ENCODE measurements at regions not wholly inside any gene's neighbourhood (a gene's known extent, or its start where the extent isn't known, plus 50 kb on each side); places are given as distances from the start of the nearest gene placed in this dataset.

DNA sequence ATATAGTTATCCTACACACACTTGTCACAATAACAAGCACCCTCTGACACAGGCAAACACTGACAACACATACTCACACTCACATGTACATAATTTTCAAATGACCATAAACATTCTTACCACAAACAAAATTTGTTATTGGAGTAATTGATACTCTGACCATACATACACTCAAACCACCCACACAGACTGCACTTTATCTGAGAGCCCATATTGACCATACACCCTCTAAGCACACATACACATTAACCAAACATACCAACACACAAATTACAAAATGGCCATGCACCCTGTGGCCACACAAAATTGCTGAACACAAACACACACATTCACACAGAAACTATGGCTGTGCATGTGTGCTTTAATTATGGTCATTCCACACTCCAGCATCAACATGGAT lies 79.1 kb upstream of the FAM120A start:
- Histone ChIP-seq H3K4me3 (no peak overlapping the region), H3K4me1 (ENCODE audit: low read depth) (no peaks in the 10 kb centered on the region), H3K36me3 (ENCODE audit: low read depth) (no peaks in the 10 kb centered on the region), H3K9me3 (no peaks in the 10 kb centered on the region)
- TF ChIP-seq, protein P1, sequence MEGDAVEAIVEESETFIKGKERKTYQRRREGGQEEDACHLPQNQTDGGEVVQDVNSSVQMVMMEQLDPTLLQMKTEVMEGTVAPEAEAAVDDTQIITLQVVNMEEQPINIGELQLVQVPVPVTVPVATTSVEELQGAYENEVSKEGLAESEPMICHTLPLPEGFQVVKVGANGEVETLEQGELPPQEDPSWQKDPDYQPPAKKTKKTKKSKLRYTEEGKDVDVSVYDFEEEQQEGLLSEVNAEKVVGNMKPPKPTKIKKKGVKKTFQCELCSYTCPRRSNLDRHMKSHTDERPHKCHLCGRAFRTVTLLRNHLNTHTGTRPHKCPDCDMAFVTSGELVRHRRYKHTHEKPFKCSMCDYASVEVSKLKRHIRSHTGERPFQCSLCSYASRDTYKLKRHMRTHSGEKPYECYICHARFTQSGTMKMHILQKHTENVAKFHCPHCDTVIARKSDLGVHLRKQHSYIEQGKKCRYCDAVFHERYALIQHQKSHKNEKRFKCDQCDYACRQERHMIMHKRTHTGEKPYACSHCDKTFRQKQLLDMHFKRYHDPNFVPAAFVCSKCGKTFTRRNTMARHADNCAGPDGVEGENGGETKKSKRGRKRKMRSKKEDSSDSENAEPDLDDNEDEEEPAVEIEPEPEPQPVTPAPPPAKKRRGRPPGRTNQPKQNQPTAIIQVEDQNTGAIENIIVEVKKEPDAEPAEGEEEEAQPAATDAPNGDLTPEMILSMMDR (IDR thresholded peaks at IDR 0.05), result no peak
- intact Hi-C loops (cut with DNase I, micrococcal nuclease), result no loop called here
- ATAC-seq (no peak), DNase-seq (no peak)

DNA sequence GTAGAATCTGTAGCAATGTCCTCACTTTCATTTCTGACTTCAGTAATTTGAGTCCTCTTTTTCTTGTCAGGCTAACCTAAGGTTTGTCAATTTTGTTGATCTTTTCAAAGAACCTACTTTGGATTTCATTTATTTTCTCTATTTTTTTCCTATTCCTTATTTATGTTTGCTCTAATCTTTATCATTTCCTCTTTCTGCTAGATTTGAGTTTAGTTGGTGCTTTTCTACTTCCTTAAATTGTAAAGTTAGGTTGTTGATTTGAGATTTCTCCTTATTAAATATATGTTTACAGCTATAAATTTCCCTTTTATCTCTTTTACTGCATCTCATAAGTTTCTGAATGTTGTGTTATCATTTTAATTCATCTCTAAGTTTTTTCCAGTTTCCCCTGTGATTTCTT lies 75.1 kb upstream of the FAM120A start:
- intact Hi-C loops (cut with DNase I, micrococcal nuclease), result no loop called here
- DNase-seq (no peak), ATAC-seq (no peak)
- TF ChIP-seq, protein P1 (IDR thresholded peaks at IDR 0.05), result no peak
- Histone ChIP-seq H3K4me3 (no peak overlapping the region), H3K4me1 (ENCODE audit: low read depth) (no peaks in the 10 kb centered on the region), H3K9me3 (no peaks in the 10 kb centered on the region), H3K36me3 (ENCODE audit: low read depth) (no peaks in the 10 kb centered on the region)

DNA sequence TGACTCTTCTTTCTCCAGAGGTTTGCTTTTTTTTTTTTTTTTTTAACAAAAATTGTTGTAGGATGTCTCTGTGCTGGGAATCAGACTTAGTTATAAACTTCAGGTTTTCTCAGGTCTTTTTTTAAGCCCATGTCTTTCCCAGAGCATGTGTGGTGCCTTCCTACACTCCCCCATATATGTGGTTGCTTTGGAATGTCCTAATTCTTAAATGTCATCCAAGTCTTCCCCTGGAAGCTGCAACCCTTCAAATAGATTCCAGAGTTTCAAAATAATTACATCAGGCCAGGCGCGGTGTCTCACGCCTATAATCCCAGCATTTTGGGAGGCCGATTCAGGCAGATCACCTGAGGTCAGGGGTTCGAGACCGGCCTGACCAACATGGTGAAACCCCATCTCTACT lies 73.2 kb upstream of the FAM120A start:
- H3K36me3 ChIP-seq (ENCODE audit: low read depth), result no peaks in the 10 kb centered on the region
- intact Hi-C loops (cut with DNase I, micrococcal nuclease), result no loop called here
- no peak overlapping the region for H3K4me3 ChIP-seq
- DNase-seq, result no peak
- no peaks in the 10 kb centered on the region for H3K4me1 ChIP-seq (ENCODE audit: low read depth)
- TF ChIP-seq, protein P1 (IDR thresholded peaks at IDR 0.05), result no peak
- no peak for ATAC-seq
- H3K9me3 ChIP-seq, result no peaks in the 10 kb centered on the region

DNA sequence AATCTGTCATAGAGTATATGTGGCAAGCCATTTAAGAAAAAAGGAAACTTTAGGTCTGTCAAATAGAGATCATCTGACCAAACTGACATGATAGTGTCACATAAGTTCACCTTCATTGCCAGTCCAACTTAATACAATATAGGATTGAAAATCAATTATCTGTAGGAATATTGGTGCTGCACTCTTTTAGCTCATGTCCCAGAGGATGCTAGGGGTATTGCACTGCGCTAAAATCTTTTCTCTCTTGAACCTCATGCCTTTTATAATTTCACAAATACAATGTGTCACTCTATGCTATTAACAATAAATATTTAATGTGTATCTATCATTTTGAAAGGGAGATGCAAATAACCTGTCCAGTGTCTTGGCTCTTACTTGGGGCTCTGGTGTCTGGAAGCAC lies 72.4 kb upstream of the FAM120A start:
- H3K4me1 ChIP-seq (ENCODE audit: low read depth), result no peaks in the 10 kb centered on the region
- DNase-seq, result no peak
- intact Hi-C loops (cut with DNase I, micrococcal nuclease), result no loop called here
- no peaks in the 10 kb centered on the region for H3K36me3 ChIP-seq (ENCODE audit: low read depth)
- H3K9me3 ChIP-seq, result no peaks in the 10 kb centered on the region
- H3K4me3 ChIP-seq, result no peak overlapping the region
- TF ChIP-seq, protein P1 (IDR thresholded peaks at IDR 0.05), result no peak
- ATAC-seq, result no peak

DNA sequence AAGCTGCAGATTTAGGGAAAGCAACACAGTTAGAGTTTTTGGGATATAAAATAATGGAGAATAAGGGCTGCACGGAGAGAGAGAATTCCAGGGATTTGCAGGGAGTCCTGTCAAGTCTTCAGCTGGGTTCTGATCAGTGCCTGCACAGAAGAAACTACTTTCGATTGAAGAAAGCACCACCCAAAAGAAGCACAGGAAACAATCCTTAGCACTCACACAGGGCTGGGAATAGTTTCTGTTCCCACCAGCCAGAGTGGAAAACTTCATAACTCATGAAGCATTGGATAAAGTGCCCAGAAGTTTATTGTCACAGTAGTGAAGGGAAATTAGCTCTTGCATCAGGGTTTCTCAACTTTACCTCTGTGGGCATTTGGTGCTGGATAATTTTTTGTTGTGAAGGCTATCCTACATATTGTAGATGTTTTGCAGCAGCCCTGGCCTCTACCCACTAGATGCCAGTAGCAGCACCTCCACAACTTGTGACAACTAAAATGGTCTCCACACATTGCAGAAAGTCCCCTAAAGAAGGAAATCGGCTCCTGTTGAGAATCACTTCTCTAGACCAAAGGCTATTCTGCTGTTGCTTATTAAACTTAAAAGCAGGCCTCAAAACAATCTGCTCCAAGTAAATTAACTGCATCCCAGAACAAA lies 71.0 kb upstream of the FAM120A start:
- ATAC-seq (peak; percentile 70), DNase-seq (no peak)
- Histone ChIP-seq H3K4me3 (no peak overlapping the region), H3K9me3 (no peaks in the 10 kb centered on the region), H3K36me3 (ENCODE audit: low read depth) (no peaks in the 10 kb centered on the region), H3K4me1 (ENCODE audit: low read depth) (no peaks in the 10 kb centered on the region)
- intact Hi-C loops (cut with DNase I, micrococcal nuclease), result no loop called here
- TF ChIP-seq, protein P1 (IDR thresholded peaks at IDR 0.05), result no peak

DNA sequence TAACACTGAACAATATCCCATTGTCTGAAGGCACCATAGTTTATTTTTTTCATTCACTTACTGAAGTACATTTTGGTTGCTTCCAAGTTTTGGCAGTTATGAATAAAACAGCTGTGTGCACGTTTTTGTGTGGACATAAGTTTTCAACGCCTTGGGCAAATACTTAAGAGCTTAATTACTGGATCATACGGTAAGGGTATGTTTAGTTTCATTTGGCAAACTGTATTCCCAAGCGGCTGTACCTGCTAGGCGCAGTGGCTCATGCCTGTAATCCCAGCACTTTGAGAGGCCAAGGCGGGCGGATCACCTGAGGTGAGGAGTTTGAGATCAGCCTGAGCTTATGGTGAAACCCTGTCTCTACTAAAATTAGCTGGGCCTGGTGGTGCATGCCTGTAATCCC lies 63.7 kb upstream of the FAM120A start:
- TF ChIP-seq, protein P1 (IDR thresholded peaks at IDR 0.05), result no peak
- DNase-seq (peak; percentile 67 to 69 (median 67)), ATAC-seq (peak; percentile 75)

More for the DNA sequence above, 63.7 kb upstream of the FAM120A start:
- H3K36me3 ChIP-seq (ENCODE audit: low read depth), result no peaks in the 10 kb centered on the region
- H3K4me1 ChIP-seq (ENCODE audit: low read depth), result peaks cover 12% of the 10 kb centered on the region
- intact Hi-C loops (cut with DNase I, micrococcal nuclease), result no loop called here
- H3K4me3 ChIP-seq, result no peak overlapping the region
- no peaks in the 10 kb centered on the region for H3K9me3 ChIP-seq

All from mucosa of descending colon (tissue), 3 donors.